GM21360 (cell line): ENCODE measurements at regions not wholly inside any gene's neighbourhood (a gene's known extent, or its start where the extent isn't known, plus 50 kb on each side); places are given as distances from the start of the nearest gene placed in this dataset.

Source experiments
- ATAC-seq: cut with Tn5 transposase; IDR thresholded peaks from one replicate; pipeline ENCODE4 v1.9.1; 2021; ENCODE audit warnings: mild to moderate bottlenecking, moderate library complexity; ENCODE audit not compliant: unreplicated experiment

- ATAC-seq = no peak
These were observed 51.4 kb upstream of the CHMP2B start for GRCh38 chr3:87175732-87176131.

GRCh38 chr3:87173776-87174175, 53.3 kb upstream of the CHMP2B start:
- ATAC-seq = peak; percentile 62

DNA sequence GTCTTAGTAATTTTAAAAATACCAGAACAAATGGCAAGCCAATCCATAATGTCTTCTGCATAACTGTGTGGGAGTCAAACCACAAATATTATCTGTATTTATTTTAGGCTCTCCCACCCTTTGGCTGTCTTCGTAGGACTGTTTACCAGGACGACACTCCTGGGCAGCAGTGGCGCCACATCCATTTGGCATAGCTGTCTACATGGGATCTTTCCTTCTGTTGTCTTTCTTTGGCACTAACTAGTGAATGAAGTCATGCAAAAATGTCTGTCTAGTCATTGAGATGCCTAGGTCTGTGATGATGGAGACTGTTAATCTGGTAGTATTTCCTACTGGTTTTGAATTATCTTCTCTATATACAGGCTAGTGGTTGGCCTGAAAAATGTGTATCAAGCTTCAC, 54.0 kb upstream of the CHMP2B start:
- ATAC-seq = no peak

GRCh38 chr3:87167628-87168456, 59.3 kb upstream of the CHMP2B start:
- ATAC-seq = peak; percentile 90

GRCh38 chr3:87164245-87164644, 62.9 kb upstream of the CHMP2B start:
- no peak for ATAC-seq

GRCh38 chr3:87161851-87162250, 65.3 kb upstream of the CHMP2B start:
- no peak for ATAC-seq

- no peak for ATAC-seq
These were observed 65.7 kb upstream of the CHMP2B start for GRCh38 chr3:87161417-87161816.

GRCh38 chr3:87161013-87161412, 66.1 kb upstream of the CHMP2B start:
- no peak for ATAC-seq

DNA sequence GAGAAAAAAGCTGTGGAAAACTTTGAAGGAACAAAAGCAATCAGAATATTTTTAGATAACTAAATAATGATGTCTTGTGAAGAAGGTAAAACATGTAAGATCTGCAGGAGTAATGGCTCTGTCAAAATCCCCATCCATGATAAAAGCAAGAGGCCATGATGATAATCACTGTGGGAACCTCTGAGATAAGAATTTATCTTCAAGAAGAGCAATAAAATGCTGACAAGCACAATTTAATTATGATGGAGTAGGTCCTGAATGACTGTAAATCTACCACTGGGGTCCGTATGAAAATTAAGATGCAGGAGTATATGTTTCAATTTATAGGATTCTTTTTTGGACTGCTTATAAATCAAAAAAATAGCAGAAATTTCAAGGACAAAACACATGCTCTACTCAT, 68.3 kb upstream of the CHMP2B start:
- ATAC-seq = no peak

DNA sequence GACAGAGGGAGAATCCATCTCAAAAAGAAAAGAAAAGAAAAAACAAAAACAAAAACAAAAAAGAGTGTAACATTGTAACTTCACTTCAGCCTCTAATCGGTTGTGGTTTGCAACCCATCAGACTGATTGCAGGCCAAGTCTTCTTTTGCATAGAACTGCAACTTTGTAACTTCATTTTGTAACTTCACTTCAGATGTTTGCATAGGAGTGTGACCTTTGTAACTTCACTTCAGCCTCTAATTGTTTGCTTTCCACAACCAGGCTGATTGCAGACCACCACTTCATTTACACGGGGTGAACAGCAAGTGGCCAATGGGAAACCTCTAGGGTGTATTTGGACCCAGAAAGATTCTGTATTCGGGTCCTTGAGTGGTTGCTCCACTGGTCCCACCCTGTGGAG, 79.1 kb upstream of the CHMP2B start:
- ATAC-seq = no peak

GRCh38 chr3:87147562-87147961, 79.5 kb upstream of the CHMP2B start:
- ATAC-seq = no peak

GRCh38 chr3:87145553-87145952, 81.6 kb upstream of the CHMP2B start:
- ATAC-seq = peak; percentile 82

DNA sequence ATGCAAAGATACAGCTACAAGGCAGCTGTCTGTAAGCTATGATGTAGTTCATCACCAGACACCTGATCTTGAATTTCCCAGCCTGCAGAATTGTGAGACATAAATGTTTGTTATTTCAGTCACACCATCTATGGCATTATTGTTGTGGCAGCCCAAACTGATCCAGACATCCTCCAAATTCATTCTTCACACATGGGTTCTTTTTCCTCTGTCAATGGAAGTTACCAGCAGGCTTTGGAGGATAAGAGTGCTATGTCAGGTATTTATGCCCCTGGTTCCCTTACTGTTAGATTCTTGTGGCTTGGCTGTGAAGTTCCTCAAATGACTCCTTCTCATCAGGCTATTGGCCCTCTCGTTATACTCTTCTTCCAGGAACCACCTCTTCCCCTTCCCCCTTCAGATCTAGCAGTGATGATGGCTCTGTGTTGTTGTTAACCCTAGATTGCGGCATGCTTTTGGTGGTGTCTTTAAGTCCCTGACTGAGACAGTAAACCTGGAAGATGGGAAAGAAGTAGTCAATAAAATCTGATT, 91.0 kb upstream of the CHMP2B start:
- ATAC-seq = no peak

DNA sequence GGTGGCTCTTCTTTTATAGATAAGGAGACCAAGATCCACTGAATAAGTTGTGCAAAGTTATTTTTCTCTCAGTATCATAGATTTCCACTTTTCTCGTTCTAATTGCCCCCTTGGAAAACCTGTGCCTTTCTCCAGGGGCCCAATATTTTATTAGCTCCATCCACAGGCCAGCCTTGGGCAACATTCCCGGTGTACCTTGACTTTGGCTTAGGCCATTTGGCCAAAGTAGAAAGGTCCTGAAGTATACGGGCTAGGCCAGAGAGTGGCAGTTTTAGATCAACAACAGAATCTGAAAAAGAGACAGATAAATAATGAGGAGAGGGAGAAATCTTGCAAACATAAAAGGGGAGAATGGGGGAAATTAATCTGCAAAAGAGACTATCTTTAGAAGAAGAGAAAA, 91.7 kb upstream of the CHMP2B start:
- ATAC-seq = no peak

- ATAC-seq = no peak
These were observed 94.3 kb upstream of the CHMP2B start for GRCh38 chr3:87132801-87133200.

DNA sequence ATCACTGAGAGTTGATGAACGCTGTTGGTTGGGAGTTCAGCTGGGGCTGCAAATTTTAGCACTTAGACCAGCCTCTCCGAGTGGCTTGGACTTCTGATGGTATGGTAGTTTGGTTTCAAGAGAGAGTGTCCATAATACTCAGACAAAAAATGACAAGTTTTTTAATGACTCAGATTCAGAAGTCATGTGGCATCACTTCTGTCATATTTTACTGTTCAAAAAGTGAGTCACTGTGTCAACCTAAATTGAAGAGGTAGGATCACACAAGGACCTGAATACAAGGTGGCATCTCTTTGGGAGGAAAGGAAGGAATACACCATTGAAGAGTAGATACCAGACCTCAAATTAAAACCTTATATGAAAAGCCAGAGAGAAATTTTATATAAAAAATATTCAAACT, 99.1 kb upstream of the CHMP2B start:
- ATAC-seq = no peak

- ATAC-seq = no peak
These were observed 99.8 kb upstream of the CHMP2B start for GRCh38 chr3:87127281-87127680.

GRCh38 chr3:87126321-87126720, 100.8 kb upstream of the CHMP2B start:
- ATAC-seq = no peak

GRCh38 chr3:87125116-87125515, 102.0 kb upstream of the CHMP2B start:
- ATAC-seq = no peak

DNA sequence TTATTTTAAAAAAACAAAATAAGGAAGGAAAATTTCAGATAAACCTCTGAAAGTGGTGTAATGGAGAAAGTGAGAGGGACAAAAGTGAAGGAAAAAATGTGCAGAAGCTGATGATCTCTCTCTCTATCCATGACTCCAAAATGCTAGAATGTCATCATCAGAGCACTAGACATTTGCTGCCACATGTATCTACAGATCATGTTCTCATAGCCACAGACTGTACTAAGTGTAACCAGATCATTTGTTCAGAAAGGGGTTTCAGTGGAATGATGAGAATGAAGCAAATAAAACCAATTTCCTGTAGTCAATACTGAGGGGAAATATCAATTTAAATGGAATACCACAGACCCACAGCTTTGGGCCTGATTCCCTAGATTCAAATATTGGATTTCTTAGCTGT, 104.3 kb upstream of the CHMP2B start:
- ATAC-seq = no peak

- no peak for ATAC-seq
These were observed 105.3 kb upstream of the CHMP2B start for GRCh38 chr3:87121856-87122255.

DNA sequence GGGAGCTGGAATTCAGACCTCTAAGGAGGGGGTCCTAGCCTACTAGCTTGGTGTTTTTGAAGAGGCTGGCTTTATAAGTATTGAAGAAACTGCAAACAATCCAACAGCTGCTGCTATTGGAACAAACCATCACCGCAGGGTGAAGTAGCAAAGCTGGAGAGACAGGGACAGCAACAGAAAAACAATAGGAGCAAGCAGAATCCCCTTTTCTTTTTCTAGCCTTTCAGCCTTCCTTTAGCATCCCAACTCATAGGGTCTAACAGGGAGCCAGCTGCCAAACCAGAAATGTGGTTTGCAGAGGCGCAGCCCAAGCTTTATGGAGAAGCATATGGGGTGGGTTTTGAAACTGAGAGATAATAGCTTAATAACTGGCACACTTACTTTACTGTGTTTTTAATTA, 106.2 kb upstream of the CHMP2B start:
- no peak for ATAC-seq

- no peak for ATAC-seq
These were observed 106.9 kb upstream of the CHMP2B start for GRCh38 chr3:87120236-87120635.
